ENCODE measurements at regions not wholly inside any gene's neighbourhood (a gene's known extent, or its start where the extent isn't known, plus 50 kb on each side); places are given as distances from the start of the nearest gene placed in this dataset.

GRCh38 chr7:79872176-79872575, 262.5 kb upstream of the GNAI1 start:
- DNase-seq (ENCODE audit: low read depth), result no peak

GRCh38 chr7:79868010-79868409, 266.6 kb upstream of the GNAI1 start:
- peak; percentile 55 for DNase-seq (ENCODE audit: low read depth)

GRCh38 chr7:79862447-79863210, 272.0 kb upstream of the GNAI1 start:
- no peak for DNase-seq (ENCODE audit: low read depth)

GRCh38 chr7:79855172-79855571, 279.5 kb upstream of the GNAI1 start:
- DNase-seq (ENCODE audit: low read depth), result peak; percentile 58

DNA sequence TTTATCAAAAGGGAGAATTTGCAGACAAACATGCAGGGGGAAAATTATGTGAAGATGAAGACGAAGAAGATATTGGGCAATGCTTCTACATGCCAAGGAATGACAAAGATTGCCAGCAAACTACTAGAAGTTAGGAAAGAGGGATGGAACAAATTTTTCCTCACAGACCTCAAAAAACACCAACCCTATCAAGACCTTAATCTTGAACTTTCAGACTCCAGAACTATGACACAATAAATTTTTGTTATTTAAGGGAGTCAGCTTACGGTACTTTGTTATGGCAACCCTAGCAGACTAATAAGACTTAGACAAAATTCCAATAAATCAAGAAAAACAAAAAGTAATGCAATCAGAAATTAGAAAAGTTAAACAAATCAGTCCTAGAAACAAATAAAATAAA, 280.0 kb upstream of the GNAI1 start:
- DNase-seq (ENCODE audit: low read depth), result peak; percentile 60

- DNase-seq (ENCODE audit: low read depth), result peak; percentile 28
Observed at GRCh38 chr7:79837915-79838314, 296.7 kb upstream of the GNAI1 start.

DNA sequence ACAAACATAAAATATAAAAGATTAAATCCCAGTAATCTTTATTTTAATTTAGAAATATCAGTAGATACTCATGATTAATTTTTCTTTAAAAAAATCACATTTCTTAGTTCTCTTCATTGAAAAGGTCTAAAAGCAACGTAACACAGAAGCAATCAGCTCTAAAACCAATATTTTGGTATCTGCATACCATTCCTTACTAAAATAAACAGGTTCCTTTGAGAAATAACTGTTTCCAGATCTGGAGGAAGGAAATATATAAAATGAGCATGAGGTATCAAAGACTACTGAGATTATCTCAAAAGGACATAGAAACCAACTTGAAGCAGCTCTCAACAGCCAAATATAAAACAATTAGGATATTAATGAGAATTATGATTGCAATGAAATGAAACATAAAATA, 301.0 kb upstream of the GNAI1 start:
- DNase-seq (ENCODE audit: low read depth), result no peak

GRCh38 chr7:79828866-79829265, 305.8 kb upstream of the GNAI1 start:
- DNase-seq (ENCODE audit: low read depth), result peak; percentile 48

DNA sequence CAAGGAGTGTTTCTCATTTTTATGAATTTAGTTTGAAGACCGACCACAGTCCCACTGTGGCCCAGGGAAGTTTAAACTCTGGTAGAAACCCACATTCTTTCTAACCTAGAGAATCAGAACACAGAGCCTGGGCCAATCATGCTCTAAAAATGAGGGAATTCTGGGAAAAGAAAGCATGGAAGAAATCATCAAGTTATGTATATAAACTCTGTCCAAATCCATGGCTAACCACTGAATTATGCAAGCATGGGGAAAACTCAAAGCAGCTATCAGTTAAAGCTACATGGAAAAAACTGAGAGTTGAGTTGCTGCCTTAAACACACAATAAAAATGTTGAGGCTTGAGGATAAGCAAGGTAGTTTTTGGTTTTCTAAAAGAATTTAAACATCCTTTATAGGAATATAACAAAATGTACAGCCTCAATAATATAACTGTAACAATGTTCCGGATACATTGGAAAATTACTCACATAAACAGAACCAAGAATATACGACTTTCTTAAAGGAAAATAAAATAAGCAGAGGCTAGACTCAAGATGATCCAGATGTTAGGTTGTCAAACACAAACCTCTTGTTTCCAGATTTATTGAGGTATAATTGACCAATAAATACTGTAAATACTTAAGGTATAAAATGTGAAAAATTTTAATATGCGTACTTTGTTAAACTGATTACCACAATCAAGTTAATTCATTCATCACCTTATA, 311.2 kb upstream of the GNAI1 start:
- DNase-seq (ENCODE audit: low read depth), result peak; percentile 66

DNA sequence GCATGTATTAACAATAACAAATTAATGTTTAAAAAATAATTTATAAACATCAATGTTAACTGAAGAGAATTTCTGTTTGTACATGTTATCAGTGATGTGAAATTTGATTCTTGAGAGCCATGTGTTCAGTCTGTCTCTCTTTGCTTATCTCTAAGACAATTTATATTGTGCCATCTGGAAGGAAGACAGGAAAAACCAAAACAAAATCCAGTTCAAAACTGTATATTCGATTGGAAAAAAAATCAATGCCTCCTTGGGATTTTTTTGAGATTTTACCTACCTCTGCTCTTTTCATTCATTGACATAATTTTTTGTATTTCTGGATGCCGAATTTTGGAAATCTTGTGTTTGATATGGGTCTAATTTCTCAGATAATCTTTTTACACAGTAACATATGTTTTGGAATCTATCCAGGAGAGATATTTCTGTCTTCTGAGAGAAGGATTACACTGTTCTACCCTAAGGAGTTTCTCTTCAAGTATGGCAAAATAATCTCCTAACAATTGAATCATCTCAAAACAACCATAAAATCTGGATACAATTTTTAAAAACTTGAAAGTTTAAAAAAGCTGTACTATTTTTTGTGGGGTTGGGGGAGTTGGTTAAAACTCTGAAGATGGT, 311.9 kb upstream of the GNAI1 start:
- DNase-seq (ENCODE audit: low read depth), result peak; percentile 30

- DNase-seq (ENCODE audit: low read depth), result peak; percentile 90
Observed at GRCh38 chr7:79820387-79820786, 314.2 kb upstream of the GNAI1 start.

GRCh38 chr7:79810916-79811315, 323.7 kb upstream of the GNAI1 start:
- DNase-seq (ENCODE audit: low read depth), result peak; percentile 47

DNA sequence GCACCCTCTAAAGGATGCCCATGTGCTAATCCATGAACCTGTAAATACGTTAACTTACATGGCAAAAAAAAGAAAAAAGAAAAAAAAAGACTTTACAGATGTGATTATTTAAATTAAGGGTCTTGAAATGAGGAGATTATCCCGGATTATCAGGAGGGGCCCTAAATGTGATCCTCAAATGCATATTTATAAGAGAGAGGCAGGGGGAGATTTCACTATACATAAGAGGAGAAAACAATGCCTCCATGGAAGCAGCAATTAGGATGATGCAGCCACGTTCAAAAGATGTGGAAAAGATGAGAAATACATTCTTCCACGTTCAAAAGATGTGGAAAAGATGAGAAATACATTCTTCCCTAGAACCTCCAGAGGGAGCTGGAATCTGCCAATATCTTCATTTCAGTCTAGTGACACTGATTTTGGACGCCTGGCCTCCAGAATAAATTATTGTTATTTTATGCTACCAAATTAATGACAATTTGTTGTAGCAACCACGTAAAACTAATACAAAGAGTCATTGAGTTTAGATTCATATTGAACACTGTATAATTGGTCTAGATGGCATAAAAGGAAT, 328.4 kb upstream of the GNAI1 start:
- peak; percentile 50 for DNase-seq (ENCODE audit: low read depth)

- peak; percentile 56 for DNase-seq (ENCODE audit: low read depth)
Observed at GRCh38 chr7:79790656-79791262, 337.3 kb upstream of the MAGI2 start.

- DNase-seq (ENCODE audit: low read depth), result peak; percentile 86
Observed at GRCh38 chr7:79789584-79790345, 336.3 kb upstream of the MAGI2 start.

GRCh38 chr7:79787623-79788022, 334.2 kb upstream of the MAGI2 start:
- peak; percentile 79 for DNase-seq (ENCODE audit: low read depth)

GRCh38 chr7:79787096-79787495, 333.6 kb upstream of the MAGI2 start:
- no peak for DNase-seq (ENCODE audit: low read depth)

- DNase-seq (ENCODE audit: low read depth), result peak; percentile 80
Observed at GRCh38 chr7:79786187-79786586, 332.7 kb upstream of the MAGI2 start.

DNA sequence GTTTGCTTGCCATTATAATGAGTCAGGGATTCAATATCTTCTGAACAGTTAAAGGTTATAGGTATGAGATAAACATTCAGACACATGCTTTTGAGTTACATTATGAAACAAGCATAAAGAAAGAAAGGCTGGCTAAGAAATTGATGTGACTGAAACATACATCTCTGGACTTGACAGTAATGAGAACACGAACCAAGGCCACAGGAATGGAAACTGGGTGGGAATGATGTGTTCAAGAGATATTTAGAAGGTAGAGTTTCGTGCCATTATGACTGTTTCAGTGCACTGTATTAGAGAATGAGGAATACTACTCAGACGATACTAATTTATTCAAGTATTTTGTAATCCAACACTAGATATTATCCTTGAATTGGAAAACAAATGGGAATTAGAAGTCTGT, 332.1 kb upstream of the MAGI2 start:
- DNase-seq (ENCODE audit: low read depth), result peak; percentile 57

DNA sequence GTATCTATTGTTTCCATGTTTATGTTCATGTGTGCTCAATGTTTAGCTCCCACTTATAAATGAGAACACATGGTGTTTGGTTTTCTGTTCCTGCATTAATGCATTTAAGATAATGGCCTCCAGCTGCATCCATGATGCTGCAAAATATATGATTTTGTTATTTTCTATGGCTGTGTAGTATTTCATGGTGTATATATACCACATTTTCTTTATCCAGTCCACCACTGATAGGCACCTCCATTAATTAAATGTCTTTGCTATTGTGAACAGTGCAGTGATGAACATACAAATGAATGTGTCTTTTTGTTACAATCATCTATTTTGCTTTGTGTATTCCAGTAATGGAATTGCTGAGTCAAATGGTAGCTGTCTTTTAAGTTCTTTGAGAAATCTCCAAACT, 329.4 kb upstream of the MAGI2 start:
- no peak for DNase-seq (ENCODE audit: low read depth)

GRCh38 chr7:79782256-79782655, 328.8 kb upstream of the MAGI2 start:
- DNase-seq (ENCODE audit: low read depth), result peak; percentile 56

DNA sequence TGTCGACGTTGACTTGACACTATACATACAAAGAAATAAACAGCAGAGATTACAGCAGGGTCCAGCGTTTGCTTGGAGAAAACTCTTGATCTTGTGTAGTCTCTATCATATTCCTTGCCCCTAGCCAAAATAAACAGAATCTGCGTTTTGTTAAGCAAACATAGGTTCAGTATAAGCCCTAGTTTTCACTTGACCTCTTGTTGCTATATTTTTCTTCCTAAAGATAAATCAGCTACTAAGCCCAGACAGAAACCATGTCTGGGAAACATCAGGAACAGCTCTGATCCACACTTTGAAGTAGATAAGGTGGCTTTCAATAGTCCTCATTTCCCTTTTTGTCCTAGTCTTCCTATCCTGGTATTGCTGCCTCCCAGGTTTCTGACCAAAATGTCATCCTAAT, 328.2 kb upstream of the MAGI2 start:
- DNase-seq (ENCODE audit: low read depth), result peak; percentile 64

Data from iris pigment epithelial cell (primary cell).